ENCODE measurements at regions not wholly inside any gene's neighbourhood (a gene's known extent, or its start where the extent isn't known, plus 50 kb on each side); places are given as distances from the start of the nearest gene placed in this dataset.

GRCh38 chr9:121561385-121562222 lies 62.0 kb upstream of the GGTA1 start:
- TF ChIP-seq CTCF (conservative IDR thresholded peaks at IDR 0.05): no peak
- no peak for TF ChIP-seq EZH2 (IDR thresholded peaks at IDR 0.05; ENCODE audit: low read depth)

Measured in PC-9 (cell line).